Upper lobe of left lung (tissue), 6 donors: ENCODE measurements at regions not wholly inside any gene's neighbourhood (a gene's known extent, or its start where the extent isn't known, plus 50 kb on each side); places are given as distances from the start of the nearest gene placed in this dataset.

Experiments
- ATAC-seq, 2 donors: fragments of 200-7000 bp; cut with Tn5 transposase; one replicate each; pipeline ENCODE4 v1.9.1; 2022; ENCODE audit warnings: mild to moderate bottlenecking in 2 of 2, moderate library complexity in 2 of 2; ENCODE audit not compliant: low FRiP score in 2 of 2
- DNase-seq, 2 donors: peaks; one replicate each; pipeline ENCODE4 v3.0.0-alpha.2; 2019 to 2020
- H3K27ac ChIP-seq, 4 donors: fragments of 200-600 bp; sonication (generic); one replicate each; pipeline ENCODE4 v1.5.1; 2016 to 2019
- H3K27me3 ChIP-seq, 4 donors: fragments of 200-600 bp; sonication (generic); one replicate each; pipeline ENCODE4 v1.5.1; 2017 to 2019
- H3K36me3 ChIP-seq, 4 donors: fragments of 200-600 bp; sonication (generic); one replicate each; pipeline ENCODE4 v1.5.1; 2016 to 2019
- H3K4me1 ChIP-seq, 4 donors: fragments of 200-600 bp; sonication (generic); one replicate each; pipeline ENCODE4 v1.5.1; 2018 to 2019
- H3K4me3 ChIP-seq, 4 donors: fragments of 200-600 bp; sonication (generic); one replicate each; pipeline ENCODE4 v1.5.1; 2017 to 2019; ENCODE audit warnings: mild to moderate bottlenecking in 2 of 4, moderate library complexity in 1 of 4
- H3K9me3 ChIP-seq, 4 donors: fragments of 200-600 bp; sonication (generic); one replicate each; pipeline ENCODE4 v1.5.1; 2018 to 2019
- CTCF ChIP-seq, 6 experiments: fragments of 450-650 bp in 4 of 6; fragments of 200-600 bp in 2 of 6; sonication (generic) in 2 of 6; IDR thresholded peaks; one replicate each; pipeline ENCODE4 v1.5.1; 2016 to 2019; ENCODE audit warnings: antibody characterized with exemption in 6 of 6
- EP300 ChIP-seq, 4 donors: sonication (generic); formaldehyde crosslinking; IDR thresholded peaks; one replicate each; pipeline ENCODE4 v1.5.1; 2017; ENCODE audit warnings: antibody characterized with exemption in 4 of 4, control low read depth in 2 of 4
- POLR2A ChIP-seq, 4 donors: fragments of 450-650 bp; IDR thresholded peaks; one replicate each; pipeline ENCODE4 v1.5.1; 2016 to 2017; ENCODE audit warnings: antibody characterized with exemption in 4 of 4, mild to moderate bottlenecking in 2 of 4
- POLR2AphosphoS5 ChIP-seq, 2 donors: sonication (generic); formaldehyde crosslinking; IDR thresholded peaks; one replicate each; pipeline ENCODE4 v1.5.1; 2017; ENCODE audit warnings: antibody characterized with exemption in 2 of 2
- WGBS, 2 donors: methylation state at CpG; one replicate each; pipeline ENCODE4 v1.1.5; 2017 to 2018; 5-methylcytosine and 5-hydroxymethylcytosine counted together
- donor health status: DM: no; HTN: no; CAD: no; lungs with moderate emphysema.
- donor health status: DM: no; HTN: yes; CAD: no; lungs with severe emphysema.

- Histone ChIP-seq H3K27ac (no peak overlapping the region), H3K36me3 (no peaks in the 10 kb centered on the region), H3K9me3 (no peaks in the 10 kb centered on the region), H3K27me3 (no peaks in the 10 kb centered on the region), H3K4me3 (no peak overlapping the region), H3K4me1 (no peaks in the 10 kb centered on the region)
- WGBS, 2 donors, result 77 to 94% methylated on average over 3 of the region's 3 CpGs
- TF ChIP-seq POLR2AphosphoS5 (IDR thresholded peaks at IDR 0.05) (no peak), CTCF (IDR thresholded peaks at IDR 0.05) (no peak), EP300 (IDR thresholded peaks at IDR 0.05) (no peak), POLR2A (IDR thresholded peaks at IDR 0.05) (no peak)
- DNase-seq (no peak), ATAC-seq (no peak)
These were observed 413.8 kb upstream of the CDH4 start for GRCh38 chr20:60838297-60838696.

GRCh38 chr20:60840971-60841370 is 411.1 kb upstream of the CDH4 start:
- H3K27ac ChIP-seq, result no peak overlapping the region
- no peaks in the 10 kb centered on the region for H3K27me3 ChIP-seq
- DNase-seq, result no peak
- no peak for ATAC-seq
- no peak overlapping the region for H3K4me3 ChIP-seq
- no peaks in the 10 kb centered on the region for H3K9me3 ChIP-seq
- H3K4me1 ChIP-seq, result no peaks in the 10 kb centered on the region
- 78 to 83% methylated on average over 3 of the region's 3 CpGs for WGBS, 2 donors
- no peaks in the 10 kb centered on the region for H3K36me3 ChIP-seq
- no peak for TF ChIP-seq EP300 (IDR thresholded peaks at IDR 0.05)
- no peak for TF ChIP-seq POLR2A (IDR thresholded peaks at IDR 0.05)
- no peak for TF ChIP-seq POLR2AphosphoS5 (IDR thresholded peaks at IDR 0.05)
- no peak for TF ChIP-seq CTCF (IDR thresholded peaks at IDR 0.05)

GRCh38 chr20:60845146-60845545 is 406.9 kb upstream of the CDH4 start:
- ATAC-seq, result no peak

GRCh38 chr20:60851826-60852704 is 400.0 kb upstream of the CDH4 start:
- Histone ChIP-seq H3K27ac (no peak overlapping the region), H3K4me3 (no peak overlapping the region), H3K9me3 (peaks cover 0 to 5% (median 2%) of the 10 kb centered on the region in 4 donors), H3K36me3 (no peaks in the 10 kb centered on the region), H3K4me1 (no peaks in the 10 kb centered on the region), H3K27me3 (no peaks in the 10 kb centered on the region)
- TF ChIP-seq EP300 (IDR thresholded peaks at IDR 0.05), result no peak
- TF ChIP-seq POLR2A (IDR thresholded peaks at IDR 0.05), result no peak
- peak in 3 of 6 experiments; percentile 21 to 40 (median 40) for TF ChIP-seq CTCF (IDR thresholded peaks at IDR 0.05)
- WGBS, 2 donors, result 39 to 43% methylated on average over 9 of the region's 9 CpGs
- no peak for DNase-seq
- ATAC-seq, result no peak

More at GRCh38 chr20:60845146-60845545, 406.9 kb upstream of the CDH4 start:
- no peaks in the 10 kb centered on the region for H3K4me1 ChIP-seq
- no peak overlapping the region for H3K4me3 ChIP-seq
- H3K36me3 ChIP-seq, result no peaks in the 10 kb centered on the region
- TF ChIP-seq EP300 (IDR thresholded peaks at IDR 0.05) (no peak), POLR2AphosphoS5 (IDR thresholded peaks at IDR 0.05) (no peak), POLR2A (IDR thresholded peaks at IDR 0.05) (no peak), CTCF (IDR thresholded peaks at IDR 0.05) (no peak)
- 78 to 84% methylated on average over 4 of the region's 4 CpGs for WGBS, 2 donors
- H3K27ac ChIP-seq, result no peak overlapping the region
- H3K27me3 ChIP-seq, result no peaks in the 10 kb centered on the region
- H3K9me3 ChIP-seq, result no peaks in the 10 kb centered on the region
- no peak for DNase-seq

- Histone ChIP-seq H3K4me1 (no peaks in the 10 kb centered on the region), H3K36me3 (no peaks in the 10 kb centered on the region)
These were observed 394.4 kb upstream of the CDH4 start for GRCh38 chr20:60857708-60858107.

More at GRCh38 chr20:60857708-60858107, 394.4 kb upstream of the CDH4 start:
- peaks cover 0 to 5% (median 2%) of the 10 kb centered on the region in 4 donors for H3K9me3 ChIP-seq
- H3K27ac ChIP-seq, result no peak overlapping the region
- H3K27me3 ChIP-seq, result no peaks in the 10 kb centered on the region
- peak in 1 of 2 donors; percentile 26 for ATAC-seq
- DNase-seq, result no peak
- 63 to 75% methylated on average over 6 of the region's 6 CpGs for WGBS, 2 donors
- no peak for TF ChIP-seq POLR2A (IDR thresholded peaks at IDR 0.05)
- no peak for TF ChIP-seq CTCF (IDR thresholded peaks at IDR 0.05)
- no peak for TF ChIP-seq POLR2AphosphoS5 (IDR thresholded peaks at IDR 0.05)
- TF ChIP-seq EP300 (IDR thresholded peaks at IDR 0.05), result no peak
- H3K4me3 ChIP-seq, result no peak overlapping the region
